WTC11 (cell line): ENCODE measurements at regions not wholly inside any gene's neighbourhood (a gene's known extent, or its start where the extent isn't known, plus 50 kb on each side); places are given as distances from the start of the nearest gene placed in this dataset.

Experiments used
- IRF2 ChIP-seq: sonication (generic); formaldehyde crosslinking; IDR thresholded peaks from 2 replicates; pipeline ENCODE4 v1.8.0; 2022; ENCODE audit warnings: low read depth, missing genetic modification reagents, borderline replicate concordance
- NR3C1 ChIP-seq: sonication (generic); formaldehyde crosslinking; conservative IDR thresholded peaks from 2 replicates; pipeline ENCODE4 v1.8.1; 2023; ENCODE audit warnings: low read depth, mild to moderate bottlenecking, missing genetic modification reagents
- SP1 ChIP-seq: sonication (generic); formaldehyde crosslinking; conservative IDR thresholded peaks from 2 replicates; pipeline ENCODE4 v1.8.1; 2022; ENCODE audit warnings: missing genetic modification reagents
- ZNF121 ChIP-seq: sonication (generic); formaldehyde crosslinking; IDR thresholded peaks from 2 replicates; pipeline ENCODE4 v1.8.0; 2023; ENCODE audit warnings: missing genetic modification reagents
- ZNF138 ChIP-seq: sonication (generic); formaldehyde crosslinking; conservative IDR thresholded peaks from 2 replicates; pipeline ENCODE4 v1.8.1; 2022; ENCODE audit warnings: mild to moderate bottlenecking, moderate library complexity, missing genetic modification reagents
- ZNF232 ChIP-seq: sonication (generic); formaldehyde crosslinking; IDR thresholded peaks from 2 replicates; pipeline ENCODE4 v1.8.0; 2022; ENCODE audit warnings: mild to moderate bottlenecking, missing genetic modification reagents
- ZNF263 ChIP-seq: sonication (generic); formaldehyde crosslinking; IDR thresholded peaks from 2 replicates; pipeline ENCODE4 v1.8.1; 2022; ENCODE audit warnings: low read depth, mild to moderate bottlenecking, moderate library complexity, missing genetic modification reagents
- ZNF671 ChIP-seq: fragments of 250-450 bp; sonication (Bioruptor Pico); IDR thresholded peaks from 2 replicates; pipeline ENCODE4 v1.8.0; 2021; ENCODE audit warnings: mild to moderate bottlenecking
- TF ChIP-seq, protein P1 (sequence below): sonication (generic); formaldehyde crosslinking; IDR thresholded peaks from 2 replicates; pipeline ENCODE4 v1.8.1; 2022; ENCODE audit warnings: mild to moderate bottlenecking, moderate library complexity, missing genetic modification reagents
- TF ChIP-seq, protein P2 (sequence below): fragments of 200-600 bp; IDR thresholded peaks from 2 replicates; pipeline ENCODE4 v1.8.0; 2022; ENCODE audit warnings: antibody characterized with exemption
- TF ChIP-seq, protein P3 (sequence below): sonication (generic); formaldehyde crosslinking; IDR thresholded peaks from 2 replicates; pipeline ENCODE4 v1.8.0; 2022; ENCODE audit warnings: missing genetic modification reagents
- TF ChIP-seq, protein P4 (sequence below): sonication (generic); formaldehyde crosslinking; conservative IDR thresholded peaks from 2 replicates; pipeline ENCODE4 v1.8.1; 2022; ENCODE audit warnings: mild to moderate bottlenecking, missing genetic modification reagents

DNA sequence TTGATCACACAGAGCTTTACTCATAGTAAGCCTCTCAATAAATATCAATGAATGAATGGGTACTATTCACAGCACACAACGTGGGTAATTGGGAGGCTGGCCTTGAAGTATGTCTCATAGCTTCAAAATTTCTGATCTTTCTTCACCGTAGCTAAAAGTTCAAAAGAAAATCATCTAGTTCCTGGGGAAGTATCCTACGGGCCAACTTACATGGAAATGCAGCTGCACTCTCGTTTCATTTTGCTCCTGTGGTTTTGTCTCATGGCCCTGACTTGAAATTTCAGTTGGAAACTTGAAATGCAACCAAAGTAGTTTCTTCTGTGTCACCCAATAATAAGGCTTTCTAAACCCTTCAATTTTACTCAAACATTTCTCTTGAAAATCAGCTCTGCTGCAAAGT is 76.1 kb upstream of the CNIH3 start:
- TF ChIP-seq NR3C1 (CRISPR knock-in tag) (no peak), IRF2 (no peak), ZNF121 (CRISPR knock-in tag) (no peak), ZNF263 (CRISPR knock-in tag) (no peak), ZNF671 (CRISPR knock-in tag) (no peak), SP1 (no peak), ZNF138 (CRISPR knock-in tag) (no peak), ZNF232 (CRISPR knock-in tag) (no peak)
- TF ChIP-seq, protein P1, sequence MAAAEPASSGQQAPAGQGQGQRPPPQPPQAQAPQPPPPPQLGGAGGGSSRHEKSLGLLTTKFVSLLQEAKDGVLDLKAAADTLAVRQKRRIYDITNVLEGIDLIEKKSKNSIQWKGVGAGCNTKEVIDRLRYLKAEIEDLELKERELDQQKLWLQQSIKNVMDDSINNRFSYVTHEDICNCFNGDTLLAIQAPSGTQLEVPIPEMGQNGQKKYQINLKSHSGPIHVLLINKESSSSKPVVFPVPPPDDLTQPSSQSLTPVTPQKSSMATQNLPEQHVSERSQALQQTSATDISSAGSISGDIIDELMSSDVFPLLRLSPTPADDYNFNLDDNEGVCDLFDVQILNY (CRISPR knock-in tag): no peak
- TF ChIP-seq, protein P2, sequence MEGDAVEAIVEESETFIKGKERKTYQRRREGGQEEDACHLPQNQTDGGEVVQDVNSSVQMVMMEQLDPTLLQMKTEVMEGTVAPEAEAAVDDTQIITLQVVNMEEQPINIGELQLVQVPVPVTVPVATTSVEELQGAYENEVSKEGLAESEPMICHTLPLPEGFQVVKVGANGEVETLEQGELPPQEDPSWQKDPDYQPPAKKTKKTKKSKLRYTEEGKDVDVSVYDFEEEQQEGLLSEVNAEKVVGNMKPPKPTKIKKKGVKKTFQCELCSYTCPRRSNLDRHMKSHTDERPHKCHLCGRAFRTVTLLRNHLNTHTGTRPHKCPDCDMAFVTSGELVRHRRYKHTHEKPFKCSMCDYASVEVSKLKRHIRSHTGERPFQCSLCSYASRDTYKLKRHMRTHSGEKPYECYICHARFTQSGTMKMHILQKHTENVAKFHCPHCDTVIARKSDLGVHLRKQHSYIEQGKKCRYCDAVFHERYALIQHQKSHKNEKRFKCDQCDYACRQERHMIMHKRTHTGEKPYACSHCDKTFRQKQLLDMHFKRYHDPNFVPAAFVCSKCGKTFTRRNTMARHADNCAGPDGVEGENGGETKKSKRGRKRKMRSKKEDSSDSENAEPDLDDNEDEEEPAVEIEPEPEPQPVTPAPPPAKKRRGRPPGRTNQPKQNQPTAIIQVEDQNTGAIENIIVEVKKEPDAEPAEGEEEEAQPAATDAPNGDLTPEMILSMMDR: no peak
- TF ChIP-seq, protein P3, sequence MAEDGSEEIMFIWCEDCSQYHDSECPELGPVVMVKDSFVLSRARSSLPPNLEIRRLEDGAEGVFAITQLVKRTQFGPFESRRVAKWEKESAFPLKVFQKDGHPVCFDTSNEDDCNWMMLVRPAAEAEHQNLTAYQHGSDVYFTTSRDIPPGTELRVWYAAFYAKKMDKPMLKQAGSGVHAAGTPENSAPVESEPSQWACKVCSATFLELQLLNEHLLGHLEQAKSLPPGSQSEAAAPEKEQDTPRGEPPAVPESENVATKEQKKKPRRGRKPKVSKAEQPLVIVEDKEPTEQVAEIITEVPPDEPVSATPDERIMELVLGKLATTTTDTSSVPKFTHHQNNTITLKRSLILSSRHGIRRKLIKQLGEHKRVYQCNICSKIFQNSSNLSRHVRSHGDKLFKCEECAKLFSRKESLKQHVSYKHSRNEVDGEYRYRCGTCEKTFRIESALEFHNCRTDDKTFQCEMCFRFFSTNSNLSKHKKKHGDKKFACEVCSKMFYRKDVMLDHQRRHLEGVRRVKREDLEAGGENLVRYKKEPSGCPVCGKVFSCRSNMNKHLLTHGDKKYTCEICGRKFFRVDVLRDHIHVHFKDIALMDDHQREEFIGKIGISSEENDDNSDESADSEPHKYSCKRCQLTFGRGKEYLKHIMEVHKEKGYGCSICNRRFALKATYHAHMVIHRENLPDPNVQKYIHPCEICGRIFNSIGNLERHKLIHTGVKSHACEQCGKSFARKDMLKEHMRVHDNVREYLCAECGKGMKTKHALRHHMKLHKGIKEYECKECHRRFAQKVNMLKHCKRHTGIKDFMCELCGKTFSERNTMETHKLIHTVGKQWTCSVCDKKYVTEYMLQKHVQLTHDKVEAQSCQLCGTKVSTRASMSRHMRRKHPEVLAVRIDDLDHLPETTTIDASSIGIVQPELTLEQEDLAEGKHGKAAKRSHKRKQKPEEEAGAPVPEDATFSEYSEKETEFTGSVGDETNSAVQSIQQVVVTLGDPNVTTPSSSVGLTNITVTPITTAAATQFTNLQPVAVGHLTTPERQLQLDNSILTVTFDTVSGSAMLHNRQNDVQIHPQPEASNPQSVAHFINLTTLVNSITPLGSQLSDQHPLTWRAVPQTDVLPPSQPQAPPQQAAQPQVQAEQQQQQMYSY (CRISPR knock-in tag): no peak
- TF ChIP-seq, protein P4, sequence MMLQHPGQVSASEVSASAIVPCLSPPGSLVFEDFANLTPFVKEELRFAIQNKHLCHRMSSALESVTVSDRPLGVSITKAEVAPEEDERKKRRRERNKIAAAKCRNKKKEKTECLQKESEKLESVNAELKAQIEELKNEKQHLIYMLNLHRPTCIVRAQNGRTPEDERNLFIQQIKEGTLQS (CRISPR knock-in tag): no peak
